A673 (cell line): ENCODE measurements at regions not wholly inside any gene's neighbourhood (a gene's known extent, or its start where the extent isn't known, plus 50 kb on each side); places are given as distances from the start of the nearest gene placed in this dataset.

ENCODE experiments used
- BruUV-seq: library from RNA; stranded (reverse); fragments of 400-500 nt; replicated peaks from 2 replicates; lab custom pipeline; 2021; lab: Mats Ljungman, UMichigan
- CTCF ChIA-PET: fragments of 300-600 bp; sonication (Branson Sonifier 250); formaldehyde crosslinking; loops from one replicate; lab custom pipeline; 2022; ENCODE audit warnings: antibody characterized with exemption; lab: Charles Lee
- POLR2A ChIA-PET: fragments of 300-600 bp; sonication (Branson Sonifier 250); formaldehyde crosslinking; loops from one replicate; lab custom pipeline; 2022; ENCODE audit warnings: antibody characterized with exemption; ENCODE audit not compliant: low non-redundant PET; lab: Charles Lee
- DNase-seq: peaks from one replicate; pipeline ENCODE4 v3.0.0-alpha.2; 2015; ENCODE audit warnings: low spot score
- H3K27ac ChIP-seq: fragments of 200-600 bp; sonication (generic); 2 replicates; pipeline ENCODE4 v1.5.1; 2016; ENCODE audit warnings: mixed run types, low read depth, mild to moderate bottlenecking, mixed read lengths, antibody characterized with exemption, low read length; ENCODE audit not compliant: poor library complexity, severe bottlenecking
- H3K27me3 ChIP-seq: fragments of 200-600 bp; sonication (generic); replicated peaks from 2 replicates; pipeline ENCODE4 v1.6.1; 2017; ENCODE audit warnings: mixed run types, low read depth, mild to moderate bottlenecking, mixed read lengths, antibody characterized with exemption, low read length; ENCODE audit not compliant: insufficient read depth, poor library complexity
- H3K36me3 ChIP-seq: fragments of 200-600 bp; sonication (generic); 2 replicates; pipeline ENCODE4 v1.6.1; 2016; ENCODE audit warnings: mixed run types, mild to moderate bottlenecking, mixed read lengths, antibody characterized with exemption, low read length; ENCODE audit not compliant: insufficient read depth, poor library complexity, severe bottlenecking
- H3K4me1 ChIP-seq: fragments of 200-600 bp; sonication (generic); 2 replicates; pipeline ENCODE4 v1.6.1; 2017; ENCODE audit warnings: mixed run types, mild to moderate bottlenecking, mixed read lengths, antibody characterized with exemption, low read length; ENCODE audit not compliant: insufficient read depth, poor library complexity, severe bottlenecking
- H3K4me3 ChIP-seq: fragments of 200-600 bp; sonication (generic); 2 replicates; pipeline ENCODE4 v1.5.1; 2016; ENCODE audit warnings: low read depth, mixed run types, mild to moderate bottlenecking, mixed read lengths, low read length; ENCODE audit not compliant: poor library complexity, severe bottlenecking
- H3K9me3 ChIP-seq: fragments of 200-600 bp; sonication (generic); 2 replicates; pipeline ENCODE4 v1.6.1; 2016; ENCODE audit warnings: mixed run types, low read depth, mild to moderate bottlenecking, mixed read lengths, antibody characterized with exemption, low read length; ENCODE audit not compliant: poor library complexity, severe bottlenecking
- EZH2 ChIP-seq: fragments of 200-600 bp; sonication (generic); IDR thresholded peaks from 2 replicates; pipeline ENCODE4 v1.6.1; 2017; ENCODE audit warnings: borderline replicate concordance, low read depth, mild to moderate bottlenecking, mixed read lengths, antibody characterized with exemption, low read length; ENCODE audit not compliant: poor library complexity, severe bottlenecking
- intact Hi-C: fragments of 100-400 bp; cut with micrococcal nuclease; formaldehyde crosslinking; loops from one replicate; pipeline ENCODE4 v1.10.0; 2022; ENCODE audit not compliant: unreplicated experiment
- TF ChIP-seq, protein P1 (sequence below): fragments of 300-800, 200-600 bp; sonication (generic); conservative IDR thresholded peaks from 2 replicates; pipeline ENCODE4 v1.5.1; 2017; ENCODE audit warnings: low read depth, mild to moderate bottlenecking, antibody characterized with exemption, low read length, moderate library complexity, mixed read lengths

- POLR2A ChIA-PET: no interaction called here
These were observed 150.7 kb downstream of the DHX15 start for GRCh38 chr4:24433515-24434214.

GRCh38 chr4:24428850-24429249 is 155.5 kb downstream of the DHX15 start:
- H3K4me1 ChIP-seq: no peaks in the 10 kb centered on the region
- intact Hi-C loops: no loop called here
- TF ChIP-seq, protein P1, sequence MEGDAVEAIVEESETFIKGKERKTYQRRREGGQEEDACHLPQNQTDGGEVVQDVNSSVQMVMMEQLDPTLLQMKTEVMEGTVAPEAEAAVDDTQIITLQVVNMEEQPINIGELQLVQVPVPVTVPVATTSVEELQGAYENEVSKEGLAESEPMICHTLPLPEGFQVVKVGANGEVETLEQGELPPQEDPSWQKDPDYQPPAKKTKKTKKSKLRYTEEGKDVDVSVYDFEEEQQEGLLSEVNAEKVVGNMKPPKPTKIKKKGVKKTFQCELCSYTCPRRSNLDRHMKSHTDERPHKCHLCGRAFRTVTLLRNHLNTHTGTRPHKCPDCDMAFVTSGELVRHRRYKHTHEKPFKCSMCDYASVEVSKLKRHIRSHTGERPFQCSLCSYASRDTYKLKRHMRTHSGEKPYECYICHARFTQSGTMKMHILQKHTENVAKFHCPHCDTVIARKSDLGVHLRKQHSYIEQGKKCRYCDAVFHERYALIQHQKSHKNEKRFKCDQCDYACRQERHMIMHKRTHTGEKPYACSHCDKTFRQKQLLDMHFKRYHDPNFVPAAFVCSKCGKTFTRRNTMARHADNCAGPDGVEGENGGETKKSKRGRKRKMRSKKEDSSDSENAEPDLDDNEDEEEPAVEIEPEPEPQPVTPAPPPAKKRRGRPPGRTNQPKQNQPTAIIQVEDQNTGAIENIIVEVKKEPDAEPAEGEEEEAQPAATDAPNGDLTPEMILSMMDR: no peak
- no peak for TF ChIP-seq EZH2
- no peaks in the 10 kb centered on the region for H3K9me3 ChIP-seq
- no peak overlapping the region for H3K27ac ChIP-seq
- ChIA-PET POLR2A (no interaction called here), CTCF (no interaction called here)
- H3K36me3 ChIP-seq: no peaks in the 10 kb centered on the region
- H3K4me3 ChIP-seq: no peak overlapping the region
- peaks cover 45% of the 10 kb centered on the region for H3K27me3 ChIP-seq
- DNase-seq: no peak
- no TSS peak for BruUV-seq

More at GRCh38 chr4:24433515-24434214, 150.7 kb downstream of the DHX15 start:
- CTCF ChIA-PET: no interaction called here
- TF ChIP-seq, protein P1: no peak
- TF ChIP-seq EZH2: no peak
- Histone ChIP-seq H3K9me3 (no peaks in the 10 kb centered on the region), H3K27ac (no peak overlapping the region), H3K4me3 (no peak overlapping the region), H3K36me3 (no peaks in the 10 kb centered on the region), H3K4me1 (no peaks in the 10 kb centered on the region), H3K27me3 (peaks cover 48% of the 10 kb centered on the region)
- no TSS peak for BruUV-seq
- no peak for DNase-seq
- intact Hi-C loops: no loop called here

DNA sequence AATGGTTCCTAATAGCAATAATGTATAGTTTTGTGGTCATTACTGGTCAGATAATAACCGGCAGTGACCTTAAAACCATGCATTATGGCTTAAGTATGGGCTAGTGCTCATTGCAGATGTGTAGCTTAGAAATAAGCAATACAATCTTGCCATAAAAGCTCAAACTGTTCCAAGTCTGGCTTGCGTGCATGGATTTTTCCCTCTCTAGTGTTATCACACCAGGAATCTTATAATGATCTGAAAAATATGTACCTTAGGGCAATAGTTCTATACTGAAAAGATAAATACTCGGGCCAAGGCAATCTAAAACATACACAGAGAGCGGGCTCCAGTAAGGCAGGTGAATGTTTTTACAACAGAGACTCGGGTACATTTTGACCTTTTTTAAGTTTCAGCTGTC is 157.8 kb downstream of the DHX15 start:
- intact Hi-C loops: no loop called here
- no peak for DNase-seq
- no peaks in the 10 kb centered on the region for H3K36me3 ChIP-seq
- no peak overlapping the region for H3K4me3 ChIP-seq
- no peaks in the 10 kb centered on the region for H3K4me1 ChIP-seq
- ChIA-PET POLR2A (no interaction called here), CTCF (no interaction called here)
- no peak overlapping the region for H3K27ac ChIP-seq
- peaks cover 22% of the 10 kb centered on the region for H3K27me3 ChIP-seq
- TF ChIP-seq, protein P1: no peak
- TF ChIP-seq EZH2: no peak
- BruUV-seq: no TSS peak
- no peaks in the 10 kb centered on the region for H3K9me3 ChIP-seq
